HG02840 (cell line): ENCODE measurements at regions not wholly inside any gene's neighbourhood (a gene's known extent, or its start where the extent isn't known, plus 50 kb on each side); places are given as distances from the start of the nearest gene placed in this dataset.

ENCODE experiments used
- ATAC-seq: cut with Tn5 transposase; IDR thresholded peaks from one replicate; pipeline ENCODE4 v1.9.1; 2021; ENCODE audit warnings: mild to moderate bottlenecking, moderate library complexity, moderate number of reproducible peaks; ENCODE audit not compliant: unreplicated experiment, low FRiP score

GRCh38 chr3:117117188-117117936 lies 407.8 kb downstream of the TUSC7 start:
- no peak for ATAC-seq

GRCh38 chr3:117118604-117119003 lies 409.0 kb downstream of the TUSC7 start:
- no peak for ATAC-seq

- ATAC-seq = no peak
Observed at GRCh38 chr3:117120014-117120413, 410.4 kb downstream of the TUSC7 start.

- ATAC-seq = no peak
Observed at GRCh38 chr3:117122609-117123008, 413.0 kb downstream of the TUSC7 start.

- no peak for ATAC-seq
Observed at GRCh38 chr3:117126460-117126859, 416.9 kb downstream of the TUSC7 start.

GRCh38 chr3:117126946-117127546 lies 417.5 kb downstream of the TUSC7 start:
- ATAC-seq = no peak

GRCh38 chr3:117128133-117128532 lies 418.6 kb downstream of the TUSC7 start:
- no peak for ATAC-seq

- ATAC-seq = no peak
Observed at GRCh38 chr3:117128872-117129271, 419.3 kb downstream of the TUSC7 start.

- ATAC-seq = no peak
Observed at GRCh38 chr3:117129516-117129915, 419.9 kb downstream of the TUSC7 start.

GRCh38 chr3:117130222-117130621 lies 420.6 kb downstream of the TUSC7 start:
- ATAC-seq = no peak

- no peak for ATAC-seq
Observed at GRCh38 chr3:117131259-117131658, 421.7 kb downstream of the TUSC7 start.

GRCh38 chr3:117133066-117133465 lies 423.5 kb downstream of the TUSC7 start:
- ATAC-seq = no peak

GRCh38 chr3:117135207-117135606 lies 425.6 kb downstream of the TUSC7 start:
- no peak for ATAC-seq

GRCh38 chr3:117136003-117136402 lies 426.4 kb downstream of the TUSC7 start:
- ATAC-seq = no peak

GRCh38 chr3:117137065-117137464 lies 427.5 kb downstream of the TUSC7 start:
- ATAC-seq = no peak

GRCh38 chr3:117139681-117140080 lies 430.1 kb downstream of the TUSC7 start:
- ATAC-seq = no peak

GRCh38 chr3:117141812-117142211 lies 432.2 kb downstream of the TUSC7 start:
- no peak for ATAC-seq

- ATAC-seq = no peak
Observed at GRCh38 chr3:117144853-117145252, 435.3 kb downstream of the TUSC7 start.

GRCh38 chr3:117145677-117146076 lies 436.1 kb downstream of the TUSC7 start:
- ATAC-seq = no peak

- no peak for ATAC-seq
Observed at GRCh38 chr3:117146571-117146970, 437.0 kb downstream of the TUSC7 start.

- ATAC-seq = no peak
Observed at GRCh38 chr3:117149584-117149983, 440.0 kb downstream of the TUSC7 start.

- no peak for ATAC-seq
Observed at GRCh38 chr3:117150628-117151027, 441.0 kb downstream of the TUSC7 start.
